HUES6 (cell line): ENCODE measurements at regions not wholly inside any gene's neighbourhood (a gene's known extent, or its start where the extent isn't known, plus 50 kb on each side); places are given as distances from the start of the nearest gene placed in this dataset.
"Not testable (repeated sequence)": the region's sequence is repeated elsewhere in the genome, so short reads cannot be mapped to it uniquely, and the experiment has no call there.

Experiments
- H3K27ac ChIP-seq: 2 replicates; pipeline ENCODE4 v1.7.0; 2013; ENCODE audit warnings: low read depth, mild to moderate bottlenecking, low read length, inconsistent platforms
- H3K27me3 ChIP-seq: 2 replicates; pipeline ENCODE4 v1.6.1; 2013; ENCODE audit warnings: low read length; ENCODE audit not compliant: control insufficient read depth, insufficient read depth
- H3K36me3 ChIP-seq: 2 replicates; pipeline ENCODE4 v1.6.1; 2013; ENCODE audit warnings: low read length; ENCODE audit not compliant: control insufficient read depth, insufficient read depth
- H3K4me1 ChIP-seq: 2 replicates; pipeline ENCODE4 v1.6.1; 2013; ENCODE audit warnings: low read length; ENCODE audit not compliant: control insufficient read depth, insufficient read depth
- H3K4me3 ChIP-seq: 2 replicates; pipeline ENCODE4 v1.5.1; 2013; ENCODE audit warnings: low read depth, low read length
- H3K9ac ChIP-seq: one replicate; pipeline ENCODE4 v1.6.1; 2013; ENCODE audit warnings: mild to moderate bottlenecking, low read length
- H3K9me3 ChIP-seq: 2 replicates; pipeline ENCODE4 v1.6.1; 2013; ENCODE audit warnings: low read depth, low read length; ENCODE audit not compliant: control insufficient read depth, insufficient read depth

GRCh38 chr15:58362262-58362922 is 69.4 kb upstream of the LIPC start:
- Histone ChIP-seq H3K36me3 (no peaks in the 10 kb centered on the region), H3K4me1 (peaks cover 17% of the 10 kb centered on the region), H3K27ac (no peak overlapping the region), H3K9ac (no peak overlapping the region), H3K27me3 (no peaks in the 10 kb centered on the region), H3K9me3 (no peaks in the 10 kb centered on the region), H3K4me3 (no peak overlapping the region)

GRCh38 chr15:58363118-58363517 is 68.7 kb upstream of the LIPC start:
- not testable (repeated sequence) for H3K9ac ChIP-seq, H3K4me1 ChIP-seq, H3K27ac ChIP-seq, H3K36me3 ChIP-seq, H3K9me3 ChIP-seq, H3K27me3 ChIP-seq, H3K4me3 ChIP-seq

DNA sequence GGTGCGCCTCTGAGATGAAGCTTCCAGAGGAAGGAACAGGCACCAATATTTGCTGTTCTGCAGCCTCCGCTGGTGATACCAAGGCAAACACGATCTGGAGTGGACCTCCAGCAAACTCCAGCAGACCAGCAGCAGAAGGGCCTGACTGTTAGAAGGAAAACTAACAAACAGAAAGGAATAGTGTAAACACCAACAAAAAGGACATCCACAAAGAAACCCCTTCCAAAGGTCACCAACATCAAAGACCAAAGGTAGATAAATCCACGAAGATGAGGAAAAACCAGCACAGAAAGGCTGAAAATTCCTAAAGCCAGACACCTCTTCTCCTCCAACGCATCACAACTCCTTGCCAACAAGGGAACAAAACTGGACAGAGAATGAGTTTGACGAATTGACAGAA is 68.1 kb upstream of the LIPC start:
- not testable (repeated sequence) for H3K9ac ChIP-seq, H3K4me1 ChIP-seq, H3K27ac ChIP-seq, H3K4me3 ChIP-seq, H3K36me3 ChIP-seq, H3K9me3 ChIP-seq, H3K27me3 ChIP-seq

- H3K9ac ChIP-seq, H3K4me1 ChIP-seq, H3K27ac ChIP-seq, H3K9me3 ChIP-seq, H3K27me3 ChIP-seq, H3K4me3 ChIP-seq, H3K36me3 ChIP-seq: not testable (repeated sequence)
Observed at GRCh38 chr15:58365098-58365497, 66.7 kb upstream of the LIPC start.

DNA sequence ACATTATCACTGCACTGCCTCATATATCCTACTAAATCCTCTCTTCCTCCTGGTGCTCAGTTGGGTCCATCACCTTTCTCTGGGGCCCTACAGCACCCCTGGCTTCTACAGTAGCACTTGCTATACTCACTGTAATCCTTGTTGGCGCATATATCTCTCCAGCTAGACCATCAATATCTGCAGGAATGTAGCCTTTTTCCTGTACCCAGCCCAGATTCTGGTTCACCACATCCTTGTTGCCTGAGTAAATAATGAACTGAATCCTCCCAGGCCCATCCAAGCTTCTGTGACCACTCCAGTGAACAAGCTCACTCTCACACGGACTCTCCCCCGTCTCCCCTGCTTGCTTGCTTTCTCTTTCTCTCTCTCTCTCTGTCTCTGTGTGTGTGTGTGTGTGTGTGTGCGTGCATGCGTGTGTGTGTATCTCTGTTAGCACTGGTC is 62.5 kb upstream of the LIPC start:
- H3K27ac ChIP-seq: no peak overlapping the region
- no peaks in the 10 kb centered on the region for H3K4me1 ChIP-seq
- no peaks in the 10 kb centered on the region for H3K36me3 ChIP-seq
- peaks cover 30% of the 10 kb centered on the region for H3K9me3 ChIP-seq
- H3K9ac ChIP-seq: no peak overlapping the region
- H3K4me3 ChIP-seq: no peak overlapping the region
- no peaks in the 10 kb centered on the region for H3K27me3 ChIP-seq

DNA sequence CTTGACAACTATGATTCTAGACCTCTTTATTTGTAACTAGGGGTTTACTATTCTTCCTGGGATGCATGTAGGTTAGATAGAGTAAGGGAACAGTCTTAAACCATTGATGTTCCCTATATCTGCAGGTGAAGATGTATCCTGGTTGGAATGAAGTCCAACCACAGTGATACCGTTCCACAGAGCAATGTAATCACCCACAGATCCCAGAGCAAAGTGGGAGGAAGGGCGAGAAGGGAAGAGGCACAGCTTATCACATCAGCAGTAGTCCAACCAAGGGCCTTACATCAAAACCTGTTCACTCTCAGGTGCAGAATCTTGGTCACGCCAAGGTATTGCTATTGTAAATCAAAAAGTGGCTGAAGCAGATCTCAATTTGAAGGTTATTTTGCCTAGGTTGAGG is 61.8 kb upstream of the LIPC start:
- H3K4me1 ChIP-seq: no peaks in the 10 kb centered on the region
- H3K4me3 ChIP-seq: no peak overlapping the region
- no peak overlapping the region for H3K27ac ChIP-seq
- H3K9ac ChIP-seq: no peak overlapping the region
- no peaks in the 10 kb centered on the region for H3K27me3 ChIP-seq
- H3K36me3 ChIP-seq: no peaks in the 10 kb centered on the region
- H3K9me3 ChIP-seq: peaks cover 30% of the 10 kb centered on the region

DNA sequence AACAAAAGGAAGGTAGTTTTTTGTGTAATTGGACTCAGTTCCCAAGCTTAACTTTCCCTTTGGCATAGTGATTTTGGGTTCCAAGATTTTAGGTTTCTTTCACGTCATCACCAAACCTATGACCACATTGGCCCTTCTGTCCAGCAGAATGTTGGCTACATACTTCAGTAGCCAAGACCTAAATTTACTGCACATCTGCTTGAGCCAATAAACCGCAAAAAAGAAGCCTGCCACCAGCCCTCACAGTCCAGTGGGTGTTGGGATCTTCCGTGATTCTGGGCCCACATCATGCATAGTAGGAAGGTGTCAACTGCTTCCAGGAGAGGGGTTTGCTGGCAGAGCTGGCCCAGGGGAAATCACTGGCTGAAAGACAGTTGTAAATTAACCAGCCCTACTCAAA is 57.6 kb upstream of the LIPC start:
- no peaks in the 10 kb centered on the region for H3K4me1 ChIP-seq

DNA sequence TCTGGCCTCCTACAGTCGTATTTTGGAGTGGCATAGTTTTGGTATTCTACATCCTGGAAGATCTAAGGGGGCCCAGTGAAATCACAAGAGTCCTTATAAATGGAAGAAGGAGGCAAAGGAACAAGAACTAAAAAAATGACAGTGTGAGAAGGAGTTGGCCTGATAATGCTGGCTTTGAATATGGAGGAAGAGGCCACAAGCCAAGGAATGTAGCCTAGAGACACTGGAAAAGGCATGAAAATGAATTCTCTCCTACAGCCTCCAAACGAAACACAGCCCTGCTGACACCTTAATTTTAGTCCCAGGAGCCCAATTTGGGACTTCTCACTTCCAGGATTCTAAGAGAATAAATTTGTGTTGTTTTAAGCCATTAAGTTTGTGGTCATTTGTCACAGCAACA is 54.6 kb upstream of the LIPC start:
- Histone ChIP-seq H3K36me3 (no peaks in the 10 kb centered on the region), H3K27me3 (no peaks in the 10 kb centered on the region), H3K4me1 (no peaks in the 10 kb centered on the region), H3K27ac (no peak overlapping the region), H3K4me3 (no peak overlapping the region), H3K9ac (no peak overlapping the region), H3K9me3 (peaks cover 29% of the 10 kb centered on the region)

More for the DNA sequence above, 57.6 kb upstream of the LIPC start:
- no peak overlapping the region for H3K4me3 ChIP-seq
- H3K27ac ChIP-seq: no peak overlapping the region
- peaks cover 41% of the 10 kb centered on the region for H3K9me3 ChIP-seq
- no peaks in the 10 kb centered on the region for H3K36me3 ChIP-seq
- H3K27me3 ChIP-seq: no peaks in the 10 kb centered on the region
- H3K9ac ChIP-seq: no peak overlapping the region

DNA sequence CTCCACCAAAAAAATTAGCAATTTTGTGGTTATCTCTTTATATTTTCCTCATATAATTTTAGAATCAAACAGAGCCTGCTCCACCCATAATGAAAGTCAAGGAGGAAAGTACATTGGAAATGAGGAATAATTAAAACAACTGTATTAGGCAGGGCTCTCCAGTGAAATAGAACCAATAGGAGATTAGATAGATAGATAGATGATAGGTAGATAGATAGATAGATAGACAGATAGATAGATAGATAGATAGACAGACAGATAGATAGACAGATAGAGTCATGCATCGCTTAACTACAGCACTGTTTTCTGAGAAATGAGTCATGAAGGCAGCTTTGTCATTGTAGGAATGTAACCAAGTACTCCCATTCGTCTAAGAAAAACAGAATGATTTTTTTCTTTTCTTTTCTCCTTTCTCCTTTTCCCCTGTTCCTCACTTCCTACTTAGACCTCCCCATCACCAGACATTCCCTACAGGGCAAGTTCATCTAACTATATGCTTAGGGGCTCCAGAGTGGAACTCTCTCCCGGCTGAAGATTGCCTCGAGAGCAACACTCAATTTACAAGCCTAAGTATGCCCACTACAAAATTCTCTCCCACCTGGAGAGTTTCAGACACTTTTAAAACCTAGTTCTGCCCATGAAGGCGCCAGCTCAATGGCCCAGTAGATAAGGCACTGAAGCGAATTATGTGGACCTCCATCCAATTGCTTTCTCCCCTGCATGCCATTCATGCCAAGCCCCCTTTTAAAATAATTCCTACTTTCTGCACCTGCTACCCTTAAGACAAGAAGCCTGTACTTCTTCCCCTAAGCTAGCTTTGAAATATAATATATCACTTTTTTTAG is 53.3 kb upstream of the LIPC start:
- Histone ChIP-seq H3K27ac (no peak overlapping the region), H3K36me3 (no peaks in the 10 kb centered on the region), H3K9me3 (peaks cover 19% of the 10 kb centered on the region), H3K4me3 (no peak overlapping the region), H3K27me3 (no peaks in the 10 kb centered on the region), H3K9ac (no peak overlapping the region), H3K4me1 (peaks cover 2% of the 10 kb centered on the region)

GRCh38 chr15:58379454-58379853 is 52.3 kb upstream of the LIPC start:
- not testable (repeated sequence) for H3K4me3 ChIP-seq, H3K27me3 ChIP-seq, H3K36me3 ChIP-seq, H3K27ac ChIP-seq, H3K9ac ChIP-seq, H3K4me1 ChIP-seq
- peaks cover 11% of the 10 kb centered on the region for H3K9me3 ChIP-seq

DNA sequence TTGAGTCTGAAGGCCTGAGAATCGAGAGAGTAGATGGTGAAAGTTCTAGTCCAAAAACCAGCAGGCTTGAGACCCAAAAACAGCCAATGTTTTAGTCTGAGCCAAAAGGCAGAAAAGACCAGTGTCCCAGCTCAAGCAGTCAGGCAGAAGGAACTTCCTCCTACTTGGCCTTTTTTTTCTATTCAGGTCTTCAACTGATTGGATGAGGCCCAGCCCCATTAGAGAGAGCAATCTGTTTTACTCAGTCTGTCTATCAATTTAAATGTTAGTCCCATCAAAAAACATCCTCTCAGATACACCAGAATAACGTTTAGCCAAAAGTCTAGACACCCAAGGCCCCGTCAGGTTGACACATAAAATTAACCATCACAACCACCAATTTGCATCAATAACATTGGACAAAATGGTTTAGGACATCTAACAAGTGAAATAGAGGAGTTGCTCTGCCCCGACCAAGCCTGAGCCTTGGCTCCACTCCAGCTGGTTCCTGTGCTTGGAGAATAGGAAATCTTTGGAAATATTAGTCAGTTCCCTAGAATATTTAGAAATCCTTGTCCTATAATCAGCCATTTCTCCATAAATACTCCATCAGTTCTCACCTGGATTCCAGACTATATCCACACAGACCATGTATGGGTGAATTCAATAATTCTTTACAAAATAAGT is 51.4 kb upstream of the LIPC start:
- H3K9me3 ChIP-seq: peaks cover 11% of the 10 kb centered on the region
- no peaks in the 10 kb centered on the region for H3K36me3 ChIP-seq
- H3K27me3 ChIP-seq: no peaks in the 10 kb centered on the region
- H3K4me3 ChIP-seq: no peak overlapping the region
- no peak overlapping the region for H3K9ac ChIP-seq
- peaks cover 7% of the 10 kb centered on the region for H3K4me1 ChIP-seq
- H3K27ac ChIP-seq: no peak overlapping the region
